Heart left ventricle (tissue), 16 donors: ENCODE measurements at regions not wholly inside any gene's neighbourhood (a gene's known extent, or its start where the extent isn't known, plus 50 kb on each side); places are given as distances from the start of the nearest gene placed in this dataset.

Source experiments
- ATAC-seq, 4 donors: fragments of 200-7000 bp; cut with Tn5 transposase; one replicate each; pipeline ENCODE4 v1.9.1; 2020 to 2022; ENCODE audit warnings: moderate library complexity in 4 of 4, mild to moderate bottlenecking in 3 of 4, moderate number of reproducible peaks in 1 of 4
- DNase-seq, 5 donors: peaks; one replicate each; pipeline ENCODE4 v3.0.0-alpha.2; 2020
- H3K27ac ChIP-seq, 12 donors: fragments of 200-600 bp; sonication (generic) in 4 of 12; one replicate each; pipeline versions ENCODE4 v1.5.0 to v1.8.0; 2016 to 2022; ENCODE audit warnings: mild to moderate bottlenecking in 2 of 12
- H3K27me3 ChIP-seq, 9 donors: fragments of 200-600 bp; sonication (generic) in 2 of 9; one replicate each; pipeline versions ENCODE4 v1.5.1 to v1.8.0; 2016 to 2022; ENCODE audit warnings: mild to moderate bottlenecking in 3 of 9
- H3K36me3 ChIP-seq, 9 donors: fragments of 200-600 bp; sonication (generic) in 2 of 9; one replicate each; pipeline versions ENCODE4 v1.5.0 to v1.8.0; 2018 to 2022; ENCODE audit warnings: mild to moderate bottlenecking in 2 of 9
- H3K4me1 ChIP-seq, 12 donors: fragments of 200-600 bp; sonication (generic) in 4 of 12; one replicate each; pipeline versions ENCODE4 v1.5.0 to v1.8.0; 2016 to 2022; ENCODE audit warnings: mild to moderate bottlenecking in 3 of 12
- H3K4me3 ChIP-seq, 12 donors: fragments of 200-600 bp; sonication (generic) in 4 of 12; one replicate each; pipeline versions ENCODE4 v1.5.0 to v1.8.0; 2017 to 2022; ENCODE audit warnings: mild to moderate bottlenecking in 9 of 12, moderate library complexity in 4 of 12
- H3K9me3 ChIP-seq, 12 donors: fragments of 200-600 bp; sonication (generic) in 4 of 12; one replicate each; pipeline versions ENCODE4 v1.5.0 to v1.8.0; 2016 to 2022; ENCODE audit warnings: mild to moderate bottlenecking in 1 of 12
- POLR2A ChIP-seq, 2 donors: fragments of 450-650 bp; IDR thresholded peaks; one replicate each; pipeline ENCODE4 v1.6.1; 2017; ENCODE audit warnings: antibody characterized with exemption in 2 of 2, mild to moderate bottlenecking in 2 of 2, moderate library complexity in 2 of 2
- WGBS, 4 donors: extraction: QIAGEN DNeasy Blood & Tissue Kit in 2 of 4; methylation state at CpG; one replicate each; pipeline versions ENCODE4 v1.1.5 to v1.1.7; 2013 to 2018; 5-methylcytosine and 5-hydroxymethylcytosine counted together
- intact Hi-C, 10 donors: fragments of 100-400 bp; cut with DNase I; formaldehyde crosslinking; loops; one replicate each; pipeline versions ENCODE4 v1.11.1 to v1.14.2; 2022
- TF ChIP-seq, protein P1 (sequence below), 12 donors: fragments of 200-600 bp; sonication (generic) in 4 of 12; IDR thresholded peaks; one replicate each; pipeline versions ENCODE4 v1.5.0 to v1.8.0; 2018 to 2022; ENCODE audit warnings: antibody characterized with exemption in 12 of 12, mild to moderate bottlenecking in 5 of 12
- donor health status: ischemic (EF 13 %, LVEDD 7.1; RV severe dilation, severe dysfunction).
- donor health status: healthy with polysubstance abuse.
- donor health status: DM: no; HTN: yes; CAD: no.
- donor health status: DM: no; HTN: no; CAD: no.
- donor health status: ischemic (EF 25% LVEDD 6.9; RV normal size, moderate dysfunction).
- donor health status: ischemic (EF 25% LVEDD 5.7; RV mildly dilated, moderate dysfunction).
- donor health status: healthy.
- donor health status: DM: yes; HTN: yes; CAD: no.
- donor health status: ischemic (EF 35%, LVEDD 5.7; RV mildly dilated, moderate dysfunction).
- donor health status: nonischemic (EF 11% LVEDD 7.7; RV severe dilation, severe dysfunction).
- donor health status: DM: yes; HTN: yes; CAD: no.
- donor health status: PGD.
- donor health status: ischemic (EF 29% LVEDD 5.4; RV normal size, mild dysfunction).
- donor health status: nonischemic (EF 23%, LVEDD 6.1; RV moderate dilation, normal function).

- H3K36me3 ChIP-seq: no peaks in the 10 kb centered on the region
- intact Hi-C loops: no loop called here
- peaks cover 0 to 3% (median 0%) of the 10 kb centered on the region in 12 donors for H3K9me3 ChIP-seq
- H3K27ac ChIP-seq: no peak overlapping the region
- ATAC-seq: no peak
- no peak for DNase-seq
- no peak overlapping the region for H3K4me3 ChIP-seq
- no peaks in the 10 kb centered on the region for H3K4me1 ChIP-seq
- WGBS, 4 donors: 59 to 78% (median 71%) methylated on average over 2 of the region's 2 CpGs
- no peaks in the 10 kb centered on the region for H3K27me3 ChIP-seq
- no peak for TF ChIP-seq POLR2A (IDR thresholded peaks at IDR 0.05)
- TF ChIP-seq, protein P1, sequence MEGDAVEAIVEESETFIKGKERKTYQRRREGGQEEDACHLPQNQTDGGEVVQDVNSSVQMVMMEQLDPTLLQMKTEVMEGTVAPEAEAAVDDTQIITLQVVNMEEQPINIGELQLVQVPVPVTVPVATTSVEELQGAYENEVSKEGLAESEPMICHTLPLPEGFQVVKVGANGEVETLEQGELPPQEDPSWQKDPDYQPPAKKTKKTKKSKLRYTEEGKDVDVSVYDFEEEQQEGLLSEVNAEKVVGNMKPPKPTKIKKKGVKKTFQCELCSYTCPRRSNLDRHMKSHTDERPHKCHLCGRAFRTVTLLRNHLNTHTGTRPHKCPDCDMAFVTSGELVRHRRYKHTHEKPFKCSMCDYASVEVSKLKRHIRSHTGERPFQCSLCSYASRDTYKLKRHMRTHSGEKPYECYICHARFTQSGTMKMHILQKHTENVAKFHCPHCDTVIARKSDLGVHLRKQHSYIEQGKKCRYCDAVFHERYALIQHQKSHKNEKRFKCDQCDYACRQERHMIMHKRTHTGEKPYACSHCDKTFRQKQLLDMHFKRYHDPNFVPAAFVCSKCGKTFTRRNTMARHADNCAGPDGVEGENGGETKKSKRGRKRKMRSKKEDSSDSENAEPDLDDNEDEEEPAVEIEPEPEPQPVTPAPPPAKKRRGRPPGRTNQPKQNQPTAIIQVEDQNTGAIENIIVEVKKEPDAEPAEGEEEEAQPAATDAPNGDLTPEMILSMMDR (IDR thresholded peaks at IDR 0.05): no peak
Measured at GRCh38 chr13:104310861-104311260, 1244.6 kb upstream of the SLC10A2 start.

GRCh38 chr13:104309431-104309830, 1243.2 kb upstream of the SLC10A2 start:
- no peak overlapping the region for H3K27ac ChIP-seq
- intact Hi-C loops: no loop called here
- H3K27me3 ChIP-seq: no peaks in the 10 kb centered on the region
- ATAC-seq (no peak), DNase-seq (no peak)
- no peak for TF ChIP-seq POLR2A (IDR thresholded peaks at IDR 0.05)
- TF ChIP-seq, protein P1 (IDR thresholded peaks at IDR 0.05): no peak
- H3K4me3 ChIP-seq: no peak overlapping the region
- no peaks in the 10 kb centered on the region for H3K4me1 ChIP-seq
- no peaks in the 10 kb centered on the region for H3K36me3 ChIP-seq
- peaks cover 0 to 3% (median 0%) of the 10 kb centered on the region in 12 donors for H3K9me3 ChIP-seq
- 76 to 86% (median 82%) methylated on average over 1 of the region's 1 CpG for WGBS, 4 donors

DNA sequence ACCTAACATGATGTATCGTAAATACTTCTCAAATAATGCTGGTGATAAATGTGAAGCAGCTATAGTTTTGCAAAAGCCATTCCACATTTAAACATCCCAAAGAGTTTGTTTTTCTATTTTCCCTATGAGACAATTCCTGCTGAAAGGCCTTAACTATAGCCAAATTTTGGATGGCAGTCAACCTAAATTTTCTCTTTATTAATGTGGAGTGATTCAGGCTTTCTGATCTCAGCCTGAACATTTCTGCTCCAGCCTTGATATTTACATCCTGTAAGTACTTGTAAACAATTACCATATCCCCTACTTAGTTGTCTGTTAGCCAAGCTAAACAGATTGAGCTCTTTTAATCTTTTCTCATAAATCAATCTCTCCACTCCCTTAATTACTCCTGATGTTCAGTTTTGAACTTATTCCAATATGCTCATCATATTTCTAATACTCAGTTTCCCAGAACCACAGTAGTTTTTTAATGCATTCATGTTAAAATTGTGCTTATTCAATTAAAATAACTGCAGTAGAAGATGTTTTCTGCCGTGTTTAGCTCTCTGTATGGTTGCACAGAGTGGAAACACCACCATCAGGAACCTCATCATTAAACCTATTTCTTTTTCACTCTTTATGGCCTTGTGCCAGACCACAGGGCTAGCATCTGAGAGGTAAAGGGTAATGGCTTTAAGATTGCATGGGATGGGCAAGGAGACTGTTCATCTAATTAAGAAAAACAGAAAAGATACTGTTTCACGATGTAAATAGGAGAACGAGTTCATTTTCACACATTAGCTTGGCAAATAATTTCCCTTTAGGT, 1235.2 kb upstream of the SLC10A2 start:
- Histone ChIP-seq H3K9me3 (peaks cover 0 to 9% (median 0%) of the 10 kb centered on the region in 12 donors), H3K4me1 (no peaks in the 10 kb centered on the region), H3K27me3 (no peaks in the 10 kb centered on the region), H3K4me3 (no peak overlapping the region), H3K27ac (no peak overlapping the region), H3K36me3 (no peaks in the 10 kb centered on the region)
- DNase-seq (no peak), ATAC-seq (no peak)
- no peak for TF ChIP-seq POLR2A (IDR thresholded peaks at IDR 0.05)
- TF ChIP-seq, protein P1 (IDR thresholded peaks at IDR 0.05): no peak
- intact Hi-C loops: no loop called here
- 65 to 77% (median 71%) methylated on average over 4 of the region's 4 CpGs for WGBS, 4 donors

GRCh38 chr13:104297075-104297474, 1230.9 kb upstream of the SLC10A2 start:
- H3K4me3 ChIP-seq: no peak overlapping the region
- DNase-seq: no peak
- H3K36me3 ChIP-seq: no peaks in the 10 kb centered on the region
- TF ChIP-seq POLR2A (IDR thresholded peaks at IDR 0.05): no peak
- TF ChIP-seq, protein P1 (IDR thresholded peaks at IDR 0.05): no peak
- ATAC-seq: no peak
- H3K4me1 ChIP-seq: no peaks in the 10 kb centered on the region
- peaks cover 0 to 9% (median 0%) of the 10 kb centered on the region in 12 donors for H3K9me3 ChIP-seq
- H3K27me3 ChIP-seq: no peaks in the 10 kb centered on the region
- WGBS, 4 donors: 79 to 85% (median 81%) methylated on average over 2 of the region's 2 CpGs
- intact Hi-C loops: no loop called here
- H3K27ac ChIP-seq: no peak overlapping the region
